Esophagus (tissue), 2 donors: ENCODE measurements at regions not wholly inside any gene's neighbourhood (a gene's known extent, or its start where the extent isn't known, plus 50 kb on each side); places are given as distances from the start of the nearest gene placed in this dataset.

Experiments
- H3K27ac ChIP-seq, 2 donors: one replicate each; pipeline ENCODE4 v1.5.1; 2013; ENCODE audit warnings: low read depth in 2 of 2, mild to moderate bottlenecking in 2 of 2, inconsistent platforms in 1 of 2, low read length in 1 of 2, moderate library complexity in 1 of 2
- H3K27me3 ChIP-seq, 2 donors: one replicate each; pipeline ENCODE4 v1.6.1; 2013; ENCODE audit warnings: low read length in 2 of 2, control low read depth in 1 of 2, mild to moderate bottlenecking in 1 of 2; ENCODE audit not compliant: insufficient read depth in 2 of 2, control insufficient read depth in 1 of 2
- H3K36me3 ChIP-seq, 2 donors: one replicate each; pipeline ENCODE4 v1.6.1; 2013; ENCODE audit warnings: low read length in 1 of 2; ENCODE audit not compliant: control insufficient read depth in 2 of 2, insufficient read depth in 2 of 2
- H3K4me1 ChIP-seq, 2 donors: one replicate each; pipeline ENCODE4 v1.6.1; 2013; ENCODE audit warnings: low read length in 1 of 2; ENCODE audit not compliant: control insufficient read depth in 2 of 2, insufficient read depth in 2 of 2
- H3K4me3 ChIP-seq, 2 donors: one replicate each; pipeline ENCODE4 v1.5.1; 2013; ENCODE audit warnings: low read length in 2 of 2, mild to moderate bottlenecking in 2 of 2, low read depth in 1 of 2, moderate library complexity in 1 of 2
- H3K9me3 ChIP-seq, 2 donors: one replicate each; pipeline ENCODE4 v1.6.1; 2013; ENCODE audit warnings: mild to moderate bottlenecking in 2 of 2, low read depth in 1 of 2, low read length in 1 of 2, moderate library complexity in 1 of 2; ENCODE audit not compliant: control insufficient read depth in 2 of 2, insufficient read depth in 1 of 2
- WGBS, 2 donors: extraction: QIAGEN DNeasy Blood & Tissue Kit; methylation state at CpG; one replicate each; pipeline ENCODE4 v1.1.7; 2013; 5-methylcytosine and 5-hydroxymethylcytosine counted together
- donor health status: healthy with polysubstance abuse.
- donor health status: Bipolar disorder and iron deficiency.

- Histone ChIP-seq H3K36me3 (no peaks in the 10 kb centered on the region), H3K4me3 (no peak overlapping the region), H3K27me3 (no peaks in the 10 kb centered on the region), H3K4me1 (no peaks in the 10 kb centered on the region), H3K27ac (no peak overlapping the region), H3K9me3 (peaks cover 0 to 4% of the 10 kb centered on the region in 2 donors)
- 92% methylated on average over 3 of the region's 3 CpGs for WGBS, 2 donors
Measured at GRCh38 chr6:2384528-2384927, 139.1 kb upstream of the GMDS start.

GRCh38 chr6:2381872-2382661 is 136.7 kb upstream of the GMDS start:
- H3K9me3 ChIP-seq, result no peaks in the 10 kb centered on the region
- no peaks in the 10 kb centered on the region for H3K27me3 ChIP-seq
- WGBS, 2 donors, result 64 to 74% methylated on average over 18 of the region's 18 CpGs
- no peaks in the 10 kb centered on the region for H3K36me3 ChIP-seq
- H3K4me3 ChIP-seq, result no peak overlapping the region
- no peaks in the 10 kb centered on the region for H3K4me1 ChIP-seq
- no peak overlapping the region for H3K27ac ChIP-seq

DNA sequence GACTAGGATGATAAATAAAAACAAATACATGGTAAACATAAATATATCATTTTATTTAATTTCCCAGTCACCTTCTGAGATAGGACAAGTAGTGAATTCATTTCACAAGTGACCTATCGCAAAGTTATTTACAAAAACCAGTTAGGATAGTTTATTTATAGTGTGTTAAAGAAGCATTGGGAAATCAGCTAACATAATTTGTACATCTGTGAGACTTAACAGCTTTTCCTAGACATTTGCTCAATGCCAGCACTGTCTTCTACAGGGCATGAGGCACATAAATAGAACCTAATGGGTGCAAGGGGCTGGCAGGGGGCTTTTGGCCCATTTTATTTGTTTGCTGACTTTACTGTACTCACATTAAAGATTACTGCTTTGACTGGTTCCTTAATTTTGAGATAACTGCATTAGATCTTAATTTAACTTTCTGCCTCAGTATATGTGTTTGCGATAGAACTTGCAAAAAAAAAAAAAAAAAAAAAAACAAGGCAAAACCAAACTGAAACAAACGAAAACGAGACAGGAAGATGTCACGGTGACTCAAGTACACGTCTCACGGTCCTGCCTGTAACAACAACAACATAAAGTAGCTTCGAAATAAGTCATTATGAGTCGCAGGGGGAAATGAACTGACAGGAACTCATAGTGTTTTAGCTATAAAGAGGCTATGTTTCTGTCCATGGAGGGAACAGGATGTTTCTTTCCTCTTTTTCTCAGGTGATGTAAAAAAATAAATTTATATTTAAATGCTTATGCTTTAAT is 133.7 kb upstream of the GMDS start:
- H3K27me3 ChIP-seq, result no peaks in the 10 kb centered on the region
- H3K27ac ChIP-seq, result no peak overlapping the region
- no peaks in the 10 kb centered on the region for H3K4me1 ChIP-seq
- H3K36me3 ChIP-seq, result no peaks in the 10 kb centered on the region
- whole genome bisulfite sequencing, 2 donors, result 66 to 67% methylated on average over 9 of the region's 9 CpGs
- no peaks in the 10 kb centered on the region for H3K9me3 ChIP-seq
- H3K4me3 ChIP-seq, result no peak overlapping the region

- Histone ChIP-seq H3K9me3 (no peaks in the 10 kb centered on the region), H3K4me3 (no peak overlapping the region), H3K36me3 (no peaks in the 10 kb centered on the region), H3K4me1 (no peaks in the 10 kb centered on the region), H3K27me3 (no peaks in the 10 kb centered on the region), H3K27ac (no peak overlapping the region)
- WGBS, 2 donors, result 71 to 78% methylated on average over 2 of the region's 2 CpGs
Measured at GRCh38 chr6:2378046-2378657, 132.7 kb upstream of the GMDS start.

GRCh38 chr6:2376429-2377355 is 131.3 kb upstream of the GMDS start:
- Histone ChIP-seq H3K4me1 (no peaks in the 10 kb centered on the region), H3K36me3 (no peaks in the 10 kb centered on the region), H3K9me3 (no peaks in the 10 kb centered on the region), H3K27me3 (no peaks in the 10 kb centered on the region), H3K27ac (peak overlapping the region in 1 of 2 donors; percentile 16), H3K4me3 (no peak overlapping the region)
- WGBS, 2 donors, result 76 to 83% methylated on average over 19 of the region's 19 CpGs

DNA sequence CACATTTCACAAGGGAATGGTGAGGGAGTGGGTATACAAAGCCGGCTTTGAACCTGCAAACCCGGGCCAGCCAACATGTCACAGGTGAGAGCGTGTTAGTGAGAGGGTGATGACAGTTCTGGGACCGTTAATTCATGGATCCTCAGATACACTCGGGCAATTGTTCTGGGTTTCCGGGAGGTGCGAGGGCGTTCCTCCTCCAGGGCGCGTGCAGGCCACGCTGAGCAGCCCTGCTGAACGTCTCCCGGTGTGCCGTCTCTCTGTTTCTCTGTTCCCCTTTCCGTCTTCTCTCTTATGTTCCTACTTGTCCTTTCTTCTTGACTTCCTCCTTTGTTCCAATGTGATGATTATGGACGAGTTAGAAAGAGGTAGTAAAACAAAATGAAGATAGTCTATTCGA is 130.0 kb upstream of the GMDS start:
- no peaks in the 10 kb centered on the region for H3K4me1 ChIP-seq
- no peak overlapping the region for H3K4me3 ChIP-seq
- H3K9me3 ChIP-seq, result no peaks in the 10 kb centered on the region
- WGBS, 2 donors, result 91 to 94% methylated on average over 17 of the region's 17 CpGs
- H3K27ac ChIP-seq, result no peak overlapping the region
- no peaks in the 10 kb centered on the region for H3K27me3 ChIP-seq
- no peaks in the 10 kb centered on the region for H3K36me3 ChIP-seq

GRCh38 chr6:2369606-2370005 is 124.2 kb upstream of the GMDS start:
- no peak overlapping the region for H3K4me3 ChIP-seq
- no peaks in the 10 kb centered on the region for H3K36me3 ChIP-seq
- no peaks in the 10 kb centered on the region for H3K9me3 ChIP-seq
- no peaks in the 10 kb centered on the region for H3K27me3 ChIP-seq
- H3K4me1 ChIP-seq, result no peaks in the 10 kb centered on the region
- 93 to 96% methylated on average over 8 of the region's 8 CpGs for WGBS, 2 donors
- no peak overlapping the region for H3K27ac ChIP-seq

GRCh38 chr6:2363211-2363610 is 117.8 kb upstream of the GMDS start:
- Histone ChIP-seq H3K27me3 (no peaks in the 10 kb centered on the region), H3K4me3 (no peak overlapping the region), H3K27ac (no peak overlapping the region), H3K9me3 (no peaks in the 10 kb centered on the region), H3K36me3 (no peaks in the 10 kb centered on the region), H3K4me1 (no peaks in the 10 kb centered on the region)
- 45 to 64% methylated on average over 3 of the region's 3 CpGs for WGBS, 2 donors

GRCh38 chr6:2361195-2361594 is 115.8 kb upstream of the GMDS start:
- no peaks in the 10 kb centered on the region for H3K36me3 ChIP-seq
- H3K9me3 ChIP-seq, result no peaks in the 10 kb centered on the region
- 90 to 96% methylated on average over 5 of the region's 5 CpGs for WGBS, 2 donors
- H3K4me1 ChIP-seq, result no peaks in the 10 kb centered on the region
- no peak overlapping the region for H3K27ac ChIP-seq
- no peak overlapping the region for H3K4me3 ChIP-seq
- H3K27me3 ChIP-seq, result no peaks in the 10 kb centered on the region
